ENCODE measurements at regions not wholly inside any gene's neighbourhood (a gene's known extent, or its start where the extent isn't known, plus 50 kb on each side); places are given as distances from the start of the nearest gene placed in this dataset.

DNA sequence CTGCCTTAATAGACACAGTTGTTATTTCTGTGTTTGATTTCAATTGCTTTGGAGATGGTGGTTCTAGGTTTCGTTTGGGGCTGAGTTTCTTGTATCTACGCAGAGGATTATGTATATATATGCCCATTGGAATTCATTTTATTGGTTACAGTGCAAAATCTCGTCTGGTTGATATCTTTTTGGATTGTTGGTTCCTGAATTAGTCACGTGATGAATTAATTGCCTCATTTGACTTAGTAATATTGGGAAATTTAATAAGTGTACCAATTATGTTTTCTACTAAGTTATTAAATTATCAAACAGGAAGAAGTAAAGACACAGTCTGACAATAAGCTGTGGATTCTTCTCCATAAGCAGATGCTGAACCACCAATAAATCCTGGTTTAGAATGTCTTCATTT is 467.9 kb upstream of the TENM3 start:
- H3K4me3 ChIP-seq = no peak overlapping the region
- no peaks in the 10 kb centered on the region for H3K27me3 ChIP-seq
- H3K9me3 ChIP-seq = peaks cover 0 to 7% (median 0%) of the 10 kb centered on the region in 11 donors
- H3K27ac ChIP-seq = no peak overlapping the region
- intact Hi-C loops (cut with DNase I) = no loop called here
- 76 to 81% methylated on average over 4 of the region's 4 CpGs for WGBS, 2 donors
- no peaks in the 10 kb centered on the region for H3K36me3 ChIP-seq
- no peak for ATAC-seq
- H3K4me1 ChIP-seq = no peaks in the 10 kb centered on the region
- DNase-seq = no peak
- TF ChIP-seq, protein P1, sequence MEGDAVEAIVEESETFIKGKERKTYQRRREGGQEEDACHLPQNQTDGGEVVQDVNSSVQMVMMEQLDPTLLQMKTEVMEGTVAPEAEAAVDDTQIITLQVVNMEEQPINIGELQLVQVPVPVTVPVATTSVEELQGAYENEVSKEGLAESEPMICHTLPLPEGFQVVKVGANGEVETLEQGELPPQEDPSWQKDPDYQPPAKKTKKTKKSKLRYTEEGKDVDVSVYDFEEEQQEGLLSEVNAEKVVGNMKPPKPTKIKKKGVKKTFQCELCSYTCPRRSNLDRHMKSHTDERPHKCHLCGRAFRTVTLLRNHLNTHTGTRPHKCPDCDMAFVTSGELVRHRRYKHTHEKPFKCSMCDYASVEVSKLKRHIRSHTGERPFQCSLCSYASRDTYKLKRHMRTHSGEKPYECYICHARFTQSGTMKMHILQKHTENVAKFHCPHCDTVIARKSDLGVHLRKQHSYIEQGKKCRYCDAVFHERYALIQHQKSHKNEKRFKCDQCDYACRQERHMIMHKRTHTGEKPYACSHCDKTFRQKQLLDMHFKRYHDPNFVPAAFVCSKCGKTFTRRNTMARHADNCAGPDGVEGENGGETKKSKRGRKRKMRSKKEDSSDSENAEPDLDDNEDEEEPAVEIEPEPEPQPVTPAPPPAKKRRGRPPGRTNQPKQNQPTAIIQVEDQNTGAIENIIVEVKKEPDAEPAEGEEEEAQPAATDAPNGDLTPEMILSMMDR (IDR thresholded peaks at IDR 0.05) = no peak

DNA sequence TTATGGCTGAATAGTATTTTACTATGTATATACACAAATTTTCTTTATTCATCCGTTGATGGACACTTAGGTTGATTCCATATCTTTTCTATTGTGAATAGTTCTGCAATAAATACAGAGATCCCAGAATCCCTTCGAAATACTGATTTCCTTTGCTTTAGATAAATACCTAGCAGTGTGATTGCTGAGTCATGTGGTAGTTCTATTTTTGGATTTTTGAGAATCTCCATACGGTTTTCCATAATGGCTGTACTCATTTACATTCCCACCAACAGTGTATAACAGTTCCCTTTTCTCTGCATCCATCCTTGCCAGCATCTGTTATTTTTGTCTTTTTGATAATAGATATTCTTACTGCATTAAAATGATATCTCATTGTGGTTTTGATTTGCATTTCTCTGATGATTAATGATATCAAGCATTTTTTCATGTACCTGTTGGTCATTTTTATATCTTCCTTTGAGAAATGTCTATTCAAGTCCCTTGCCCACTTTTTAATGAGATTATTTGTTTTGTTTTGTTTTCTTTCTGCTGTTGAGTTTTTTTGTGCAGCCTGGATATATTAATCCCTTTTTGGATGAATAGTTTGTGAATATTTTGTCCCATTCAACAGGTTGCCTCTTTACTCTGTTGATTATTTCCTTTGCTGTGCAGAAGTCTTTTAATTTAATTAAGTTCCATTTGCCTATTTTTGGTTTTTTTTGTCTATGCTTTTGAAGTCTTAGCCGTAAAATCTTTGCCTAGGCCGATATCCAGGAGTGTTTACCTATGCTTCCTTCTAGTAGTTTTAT is 466.7 kb upstream of the TENM3 start:
- no peak overlapping the region for H3K4me3 ChIP-seq
- TF ChIP-seq, protein P1 (IDR thresholded peaks at IDR 0.05) = no peak
- H3K4me1 ChIP-seq = no peaks in the 10 kb centered on the region
- H3K27me3 ChIP-seq = no peaks in the 10 kb centered on the region
- WGBS, 2 donors = 72 to 74% methylated on average over 5 of the region's 5 CpGs
- no peaks in the 10 kb centered on the region for H3K36me3 ChIP-seq
- intact Hi-C loops (cut with DNase I) = no loop called here
- H3K9me3 ChIP-seq = peaks cover 0 to 18% (median 0%) of the 10 kb centered on the region in 11 donors
- no peak overlapping the region for H3K27ac ChIP-seq
- DNase-seq = no peak
- ATAC-seq = no peak

DNA sequence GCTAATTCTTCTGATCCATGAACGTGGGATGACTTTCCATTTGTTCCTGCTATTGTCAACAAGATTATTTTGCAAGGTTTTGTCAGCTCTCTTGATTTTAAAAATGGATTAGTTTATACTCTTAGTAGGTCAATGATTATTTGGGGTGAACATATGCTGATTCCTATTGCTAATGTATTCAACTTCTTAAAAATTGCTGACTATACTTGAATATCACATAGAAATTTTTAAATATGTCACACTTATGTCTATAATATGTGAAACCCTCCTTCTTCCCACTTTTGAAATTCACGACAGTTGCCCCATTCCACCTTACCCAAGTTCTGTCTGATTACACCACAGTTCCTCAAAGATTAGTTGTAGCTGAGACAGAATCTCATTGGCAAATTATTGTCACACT is 465.7 kb upstream of the TENM3 start:
- 74 to 88% methylated on average over 2 of the region's 2 CpGs for WGBS, 2 donors
- intact Hi-C loops (cut with DNase I) = no loop called here
- H3K4me3 ChIP-seq = no peak overlapping the region
- no peak for ATAC-seq
- H3K27ac ChIP-seq = no peak overlapping the region
- no peaks in the 10 kb centered on the region for H3K27me3 ChIP-seq
- H3K9me3 ChIP-seq = peaks cover 0 to 20% (median 0%) of the 10 kb centered on the region in 11 donors
- no peaks in the 10 kb centered on the region for H3K4me1 ChIP-seq
- H3K36me3 ChIP-seq = no peaks in the 10 kb centered on the region
- TF ChIP-seq, protein P1 (IDR thresholded peaks at IDR 0.05) = no peak
- DNase-seq = no peak

DNA sequence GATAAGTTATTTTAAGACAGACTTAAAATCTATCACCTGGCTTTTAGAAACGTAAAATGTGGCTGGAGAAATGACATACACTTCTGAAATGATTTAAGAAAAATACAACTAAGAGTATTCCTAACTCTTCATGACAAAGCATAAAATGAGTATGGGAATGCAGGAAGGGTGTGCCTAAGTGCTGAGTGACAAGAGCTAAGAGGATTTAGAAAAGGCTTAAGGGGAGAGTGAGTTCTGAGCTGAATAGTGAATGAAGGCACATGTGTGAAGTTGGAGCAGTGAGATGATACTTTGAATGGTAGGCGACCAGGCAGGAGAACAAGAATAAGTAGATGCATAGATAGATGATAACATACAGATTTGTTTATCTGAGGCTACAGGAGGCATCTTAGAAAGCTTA is 458.3 kb upstream of the TENM3 start:
- ATAC-seq (no peak), DNase-seq (no peak)
- Histone ChIP-seq H3K4me3 (no peak overlapping the region), H3K27ac (no peak overlapping the region), H3K4me1 (no peaks in the 10 kb centered on the region), H3K36me3 (no peaks in the 10 kb centered on the region), H3K9me3 (peaks cover 0 to 19% (median 0%) of the 10 kb centered on the region in 11 donors), H3K27me3 (no peaks in the 10 kb centered on the region)
- TF ChIP-seq, protein P1 (IDR thresholded peaks at IDR 0.05) = no peak
- 54 to 58% methylated on average over 2 of the region's 2 CpGs for WGBS, 2 donors
- intact Hi-C loops (cut with DNase I) = no loop called here
